GM12878 (cell line): ENCODE measurements at regions not wholly inside any gene's neighbourhood (a gene's known extent, or its start where the extent isn't known, plus 50 kb on each side); places are given as distances from the start of the nearest gene placed in this dataset.

Source experiments
- ATAC-seq: fragments of 200-7000 bp; cut with Tn5 transposase; 3 replicates; pipeline ENCODE4 v1.9.1; 2020; ENCODE audit warnings: mild to moderate bottlenecking, moderate library complexity
- BruUV-seq: library from RNA; stranded (reverse); fragments of 400-500 nt; replicated peaks from 2 replicates; lab custom pipeline; 2021; lab: Mats Ljungman, UMichigan
- CTCF ChIA-PET: fragments of 300-600 bp; sonication (Branson Sonifier 250); formaldehyde crosslinking; extraction: SDS; loops from one replicate; lab custom pipeline; 2021; ENCODE audit warnings: inconsistent platforms; lab: Yijun Ruan, JAX
- POLR2A ChIA-PET: fragments of 350-600 bp; formaldehyde crosslinking; extraction: SDS; loops from one replicate; lab custom pipeline; 2021; ENCODE audit warnings: inconsistent platforms; lab: Charles Lee
- RAD21 ChIA-PET: fragments of 300-600 bp; sonication (Branson Sonifier 250); formaldehyde crosslinking; loops from one replicate; lab custom pipeline; 2023; ENCODE audit warnings: antibody characterized with exemption; ENCODE audit not compliant: unreplicated experiment; lab: Charles Lee
- SMC1A ChIA-PET: fragments of 300-600 bp; sonication (Branson Sonifier 250); formaldehyde crosslinking; loops from one replicate; lab custom pipeline; 2023; ENCODE audit not compliant: unreplicated experiment, uncharacterized antibody; lab: Charles Lee
- DNase-seq: peaks from one replicate; pipeline ENCODE4 v3.0.0-alpha.2; 2011; ENCODE audit warnings: low read depth, low spot score
- FAIRE-seq: peaks from 3 replicates; lab custom pipeline; 2011; peaks lifted over from hg19 to GRCh38; lab: Jason Lieb, UNC
- H2AFZ ChIP-seq: 2 replicates; pipeline ENCODE4 v1.6.0; 2011; ENCODE audit warnings: low read depth, low read length, control low read depth; ENCODE audit not compliant: control insufficient read depth
- H3K27ac ChIP-seq: 2 replicates; pipeline ENCODE4 v1.5.1; 2011; ENCODE audit warnings: control low read depth; ENCODE audit not compliant: control insufficient read depth, insufficient read depth
- H3K27me3 ChIP-seq, 2 experiments: replicated peaks in 1 of 2; 2 replicates each; pipeline versions ENCODE4 v1.6.0 to v1.6.1; 2011; ENCODE audit warnings: low read length in 1 of 2; ENCODE audit not compliant: control insufficient read depth in 2 of 2, insufficient read depth in 2 of 2
- H3K36me3 ChIP-seq, 2 experiments: 2 replicates each; pipeline ENCODE4 v1.5.1; 2011; ENCODE audit warnings: low read length in 1 of 2; ENCODE audit not compliant: control insufficient read depth in 2 of 2, insufficient read depth in 2 of 2
- H3K4me1 ChIP-seq: 2 replicates; pipeline ENCODE4 v1.6.1; 2011; ENCODE audit warnings: mild to moderate bottlenecking, low read length, moderate library complexity, mixed read lengths; ENCODE audit not compliant: control insufficient read depth, insufficient read depth
- H3K4me2 ChIP-seq: 2 replicates; pipeline ENCODE4 v1.6.0; 2011; ENCODE audit warnings: control low read depth; ENCODE audit not compliant: control insufficient read depth, insufficient read depth
- H3K4me3 ChIP-seq: fragments of 200-600 bp; sonication (generic); 2 replicates; pipeline ENCODE4 v1.5.1; 2016
- H3K79me2 ChIP-seq: 2 replicates; pipeline ENCODE4 v1.6.0; 2011; ENCODE audit warnings: low read length; ENCODE audit not compliant: control insufficient read depth, insufficient read depth
- H3K9ac ChIP-seq: 2 replicates; pipeline ENCODE4 v1.8.0; 2011; ENCODE audit warnings: low read length, control low read depth, mixed read lengths; ENCODE audit not compliant: control insufficient read depth, insufficient read depth
- H3K9me3 ChIP-seq: replicated peaks from 3 replicates; pipeline ENCODE4 v1.5.1; 2011; ENCODE audit warnings: mild to moderate bottlenecking, low read length; ENCODE audit not compliant: control insufficient read depth, insufficient read depth
- H4K20me1 ChIP-seq: 2 replicates; pipeline ENCODE4 v1.6.0; 2011; ENCODE audit not compliant: control insufficient read depth, insufficient read depth
- BHLHE40 ChIP-seq, 2 experiments: fragments of 450-650 bp in 1 of 2; IDR thresholded peaks; 2 replicates each; pipeline ENCODE4 v1.6.1; 2011 to 2017; ENCODE audit warnings: low read depth in 2 of 2, borderline replicate concordance in 1 of 2, improper control_type of control experiment in 1 of 2, low read length in 1 of 2, mild to moderate bottlenecking in 1 of 2
- HDAC6 ChIP-seq: fragments of 200-600 bp; sonication (generic); IDR thresholded peaks from one replicate; pipeline ENCODE4 v1.8.0; 2017; ENCODE audit warnings: antibody characterized with exemption; ENCODE audit not compliant: unreplicated experiment
- HDGF ChIP-seq: fragments of 450-650 bp; IDR thresholded peaks from 2 replicates; pipeline ENCODE4 v1.6.1; 2016; ENCODE audit warnings: antibody characterized with exemption
- MYB ChIP-seq: fragments of 150-350 bp; IDR thresholded peaks from 2 replicates; pipeline ENCODE4 v1.6.1; 2014; ENCODE audit warnings: mild to moderate bottlenecking, low read depth, low read length, borderline replicate concordance
- NFYB ChIP-seq: IDR thresholded peaks from 2 replicates; pipeline ENCODE4 v1.6.1; 2011; ENCODE audit warnings: low read depth, mild to moderate bottlenecking, low read length, improper control_type of control experiment, moderate library complexity; ENCODE audit not compliant: insufficient read depth
- NR2C1 ChIP-seq: fragments of 450-650 bp; IDR thresholded peaks from 2 replicates; pipeline ENCODE4 v1.6.1; 2017; ENCODE audit warnings: antibody characterized with exemption, mild to moderate bottlenecking, moderate library complexity
- NR2C2 ChIP-seq: IDR thresholded peaks from 2 replicates; pipeline ENCODE4 v1.6.1; 2011; ENCODE audit warnings: borderline replicate concordance, low read depth; ENCODE audit not compliant: control insufficient read depth, insufficient read length
- POU2F2 ChIP-seq: IDR thresholded peaks from 3 replicates; pipeline ENCODE4 v1.6.1; 2011; ENCODE audit warnings: low read depth, mild to moderate bottlenecking, low read length, borderline replicate concordance
- RAD51 ChIP-seq: fragments of 450-650 bp; IDR thresholded peaks from 2 replicates; pipeline ENCODE4 v1.6.1; 2016; ENCODE audit warnings: moderate library complexity, mild to moderate bottlenecking, inconsistent platforms
- RB1 ChIP-seq: fragments of 450-650 bp; formaldehyde crosslinking; IDR thresholded peaks from 2 replicates; pipeline ENCODE4 v1.6.1; 2017; ENCODE audit warnings: mild to moderate bottlenecking, borderline replicate concordance
- RELA ChIP-seq: fragments of 450-650 bp; IDR thresholded peaks from 2 replicates; pipeline ENCODE4 v1.8.0; 2014; ENCODE audit warnings: borderline replicate concordance; ENCODE audit not compliant: partially characterized antibody
- SMAD5 ChIP-seq: IDR thresholded peaks from 2 replicates; pipeline ENCODE4 v1.6.1; 2016; ENCODE audit warnings: antibody characterized with exemption, low read depth
- YY1 ChIP-seq: IDR thresholded peaks from 2 replicates; pipeline ENCODE4 v1.6.1; 2011; ENCODE audit warnings: low read depth, mild to moderate bottlenecking, low read length
- WGBS: methylation state at CpG from one replicate; pipeline ENCODE4 v1.1.6; 2016; ENCODE audit warnings: low lambda C conversion rate; ENCODE audit not compliant: insufficient replicate concordance, insufficient coverage; ENCODE audit errors: missing lambda C conversion rate; 5-methylcytosine and 5-hydroxymethylcytosine counted together
- in situ Hi-C: fragments of 300-500 bp; cut with MboI; formaldehyde crosslinking; loops from 9 replicates; pipeline ENCODE4 v1.14.3; 2018; ENCODE audit warnings: mixed read lengths
- intact Hi-C: fragments of 100-400 bp; cut with micrococcal nuclease; formaldehyde crosslinking; loops from one replicate; pipeline ENCODE4 v1.14.2; 2022; ENCODE audit not compliant: unreplicated experiment
- TF ChIP-seq, protein P1 (sequence below): fragments of 450-650 bp; IDR thresholded peaks from 2 replicates; pipeline ENCODE4 v1.6.1; 2016; ENCODE audit warnings: mild to moderate bottlenecking
- TF ChIP-seq, protein P2 (sequence below): IDR thresholded peaks from 2 replicates; pipeline ENCODE4 v1.6.1; 2012; ENCODE audit warnings: low read depth, low read length, improper control_type of control experiment
- TF ChIP-seq, protein P3 (sequence below): fragments of 450-650 bp; formaldehyde crosslinking; IDR thresholded peaks from 2 replicates; pipeline ENCODE4 v1.5.0; 2022; ENCODE audit warnings: mild to moderate bottlenecking, missing genetic modification characterization

DNA sequence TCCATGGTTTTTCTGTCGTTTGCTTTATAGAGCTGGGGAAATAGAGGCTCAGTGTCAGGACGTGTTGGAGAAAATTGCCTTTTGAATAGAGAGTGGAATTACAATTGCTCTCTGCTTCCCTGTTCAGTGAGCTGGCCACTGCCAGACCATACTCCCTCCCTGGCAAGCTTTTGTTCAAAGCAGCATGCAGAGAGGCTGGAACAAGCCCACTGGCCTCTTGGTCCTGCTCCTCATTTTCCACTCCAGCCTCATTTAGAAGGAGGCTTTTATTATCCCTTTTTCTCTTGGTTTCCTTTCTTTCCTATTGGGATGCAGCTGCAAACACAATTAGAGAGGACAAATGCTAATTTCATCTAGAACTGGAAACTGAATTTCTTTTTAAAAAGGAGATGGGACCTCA is 302.2 kb upstream of the PODXL start:
- H3K27me3 ChIP-seq: no peaks in the 10 kb centered on the region
- H3K9me3 ChIP-seq: no peaks in the 10 kb centered on the region; the same call in 2 of the 3 replicates
- BruUV-seq: no TSS peak
- ChIA-PET SMC1A (interaction anchor here (1.0 to 1.6 kb wide), 5 partner anchors 62 to 722 kb away, joined by 3 to 8 read pairs (median 3); no protein-coding TSS in a partner anchor), CTCF (interaction anchor here (0.7 to 2.6 kb wide), 23 partner anchors 9 to 722 kb away, joined by 3 to 17 read pairs (median 4); no protein-coding TSS in a partner anchor), POLR2A (no interaction called here), RAD21 (interaction anchor here (1.0 to 1.7 kb wide), 5 partner anchors 80 to 722 kb away, joined by 3 to 7 read pairs (median 4); no protein-coding TSS in a partner anchor)
- no peak overlapping the region for H3K9ac ChIP-seq
- DNase-seq (no peak), FAIRE-seq (no peak), ATAC-seq (no peak)
- no peak overlapping the region for H3K4me2 ChIP-seq
- no peak overlapping the region for H3K4me3 ChIP-seq
- WGBS: 4% methylated on average over 2 of the region's 2 CpGs
- H2AFZ ChIP-seq: no peak overlapping the region
- TF ChIP-seq YY1 (no peak), SMAD5 (no peak), HDAC6 (no peak), NFYB (no peak), NR2C1 (no peak), RELA (no peak), RAD51 (no peak), POU2F2 (no peak), NR2C2 (no peak), BHLHE40 (IDR thresholded peaks at IDR 0.05; ENCODE audit: borderline replicate concordance in 1 of 2, low read depth in 2 of 2, low read length in 1 of 2) (no peak), MYB (no peak), RB1 (no peak), HDGF (no peak)
- TF ChIP-seq, protein P1, sequence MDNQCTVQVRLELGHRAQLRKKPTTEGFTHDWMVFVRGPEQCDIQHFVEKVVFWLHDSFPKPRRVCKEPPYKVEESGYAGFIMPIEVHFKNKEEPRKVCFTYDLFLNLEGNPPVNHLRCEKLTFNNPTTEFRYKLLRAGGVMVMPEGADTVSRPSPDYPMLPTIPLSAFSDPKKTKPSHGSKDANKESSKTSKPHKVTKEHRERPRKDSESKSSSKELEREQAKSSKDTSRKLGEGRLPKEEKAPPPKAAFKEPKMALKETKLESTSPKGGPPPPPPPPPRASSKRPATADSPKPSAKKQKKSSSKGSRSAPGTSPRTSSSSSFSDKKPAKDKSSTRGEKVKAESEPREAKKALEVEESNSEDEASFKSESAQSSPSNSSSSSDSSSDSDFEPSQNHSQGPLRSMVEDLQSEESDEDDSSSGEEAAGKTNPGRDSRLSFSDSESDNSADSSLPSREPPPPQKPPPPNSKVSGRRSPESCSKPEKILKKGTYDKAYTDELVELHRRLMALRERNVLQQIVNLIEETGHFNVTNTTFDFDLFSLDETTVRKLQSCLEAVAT: no peak
- TF ChIP-seq, protein P2, sequence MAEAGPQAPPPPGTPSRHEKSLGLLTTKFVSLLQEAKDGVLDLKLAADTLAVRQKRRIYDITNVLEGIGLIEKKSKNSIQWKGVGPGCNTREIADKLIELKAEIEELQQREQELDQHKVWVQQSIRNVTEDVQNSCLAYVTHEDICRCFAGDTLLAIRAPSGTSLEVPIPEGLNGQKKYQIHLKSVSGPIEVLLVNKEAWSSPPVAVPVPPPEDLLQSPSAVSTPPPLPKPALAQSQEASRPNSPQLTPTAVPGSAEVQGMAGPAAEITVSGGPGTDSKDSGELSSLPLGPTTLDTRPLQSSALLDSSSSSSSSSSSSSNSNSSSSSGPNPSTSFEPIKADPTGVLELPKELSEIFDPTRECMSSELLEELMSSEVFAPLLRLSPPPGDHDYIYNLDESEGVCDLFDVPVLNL: no peak
- TF ChIP-seq, protein P3, sequence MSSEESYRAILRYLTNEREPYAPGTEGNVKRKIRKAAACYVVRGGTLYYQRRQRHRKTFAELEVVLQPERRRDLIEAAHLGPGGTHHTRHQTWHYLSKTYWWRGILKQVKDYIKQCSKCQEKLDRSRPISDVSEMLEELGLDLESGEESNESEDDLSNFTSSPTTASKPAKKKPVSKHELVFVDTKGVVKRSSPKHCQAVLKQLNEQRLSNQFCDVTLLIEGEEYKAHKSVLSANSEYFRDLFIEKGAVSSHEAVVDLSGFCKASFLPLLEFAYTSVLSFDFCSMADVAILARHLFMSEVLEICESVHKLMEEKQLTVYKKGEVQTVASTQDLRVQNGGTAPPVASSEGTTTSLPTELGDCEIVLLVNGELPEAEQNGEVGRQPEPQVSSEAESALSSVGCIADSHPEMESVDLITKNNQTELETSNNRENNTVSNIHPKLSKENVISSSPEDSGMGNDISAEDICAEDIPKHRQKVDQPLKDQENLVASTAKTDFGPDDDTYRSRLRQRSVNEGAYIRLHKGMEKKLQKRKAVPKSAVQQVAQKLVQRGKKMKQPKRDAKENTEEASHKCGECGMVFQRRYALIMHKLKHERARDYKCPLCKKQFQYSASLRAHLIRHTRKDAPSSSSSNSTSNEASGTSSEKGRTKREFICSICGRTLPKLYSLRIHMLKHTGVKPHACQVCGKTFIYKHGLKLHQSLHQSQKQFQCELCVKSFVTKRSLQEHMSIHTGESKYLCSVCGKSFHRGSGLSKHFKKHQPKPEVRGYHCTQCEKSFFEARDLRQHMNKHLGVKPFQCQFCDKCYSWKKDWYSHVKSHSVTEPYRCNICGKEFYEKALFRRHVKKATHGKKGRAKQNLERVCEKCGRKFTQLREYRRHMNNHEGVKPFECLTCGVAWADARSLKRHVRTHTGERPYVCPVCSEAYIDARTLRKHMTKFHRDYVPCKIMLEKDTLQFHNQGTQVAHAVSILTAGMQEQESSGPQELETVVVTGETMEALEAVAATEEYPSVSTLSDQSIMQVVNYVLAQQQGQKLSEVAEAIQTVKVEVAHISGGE (CRISPR knock-in tag): no peak
- no peaks in the 10 kb centered on the region for H3K4me1 ChIP-seq
- H3K36me3 ChIP-seq: no peaks in the 10 kb centered on the region
- intact Hi-C loops (loop anchor here (1.0 kb wide), 2 partner anchors 87 to 191 kb away; no protein-coding TSS in a partner anchor), in situ Hi-C loops (no loop called here)
- H3K79me2 ChIP-seq: no peaks in the 10 kb centered on the region
- no peaks in the 10 kb centered on the region for H4K20me1 ChIP-seq
- no peak overlapping the region for H3K27ac ChIP-seq
